GM21381 (cell line): ENCODE measurements at regions not wholly inside any gene's neighbourhood (a gene's known extent, or its start where the extent isn't known, plus 50 kb on each side); places are given as distances from the start of the nearest gene placed in this dataset.

Experiments used
- ATAC-seq: cut with Tn5 transposase; IDR thresholded peaks from one replicate; pipeline ENCODE4 v1.9.1; 2021; ENCODE audit warnings: mild to moderate bottlenecking, moderate library complexity; ENCODE audit not compliant: unreplicated experiment

DNA sequence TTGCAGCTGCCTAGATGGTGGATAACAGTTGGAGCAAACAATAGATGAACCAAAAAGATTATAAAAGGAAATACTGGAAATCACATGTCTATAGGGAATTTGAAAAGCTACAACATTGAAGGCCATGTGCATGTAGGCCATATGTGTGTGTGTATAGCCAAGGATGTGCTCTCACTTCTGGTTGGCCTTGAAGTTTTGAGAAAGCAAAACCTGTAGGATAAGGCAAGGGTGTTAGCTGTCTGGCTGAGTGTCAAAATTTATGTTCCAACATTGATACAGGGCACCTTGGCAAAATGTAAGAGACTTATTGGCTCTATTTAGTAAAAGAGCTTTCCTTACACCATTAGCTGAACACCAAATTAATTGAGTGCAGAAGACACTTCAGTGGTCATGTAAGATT lies 1723.6 kb upstream of the PCDH20 start:
- no peak for ATAC-seq

DNA sequence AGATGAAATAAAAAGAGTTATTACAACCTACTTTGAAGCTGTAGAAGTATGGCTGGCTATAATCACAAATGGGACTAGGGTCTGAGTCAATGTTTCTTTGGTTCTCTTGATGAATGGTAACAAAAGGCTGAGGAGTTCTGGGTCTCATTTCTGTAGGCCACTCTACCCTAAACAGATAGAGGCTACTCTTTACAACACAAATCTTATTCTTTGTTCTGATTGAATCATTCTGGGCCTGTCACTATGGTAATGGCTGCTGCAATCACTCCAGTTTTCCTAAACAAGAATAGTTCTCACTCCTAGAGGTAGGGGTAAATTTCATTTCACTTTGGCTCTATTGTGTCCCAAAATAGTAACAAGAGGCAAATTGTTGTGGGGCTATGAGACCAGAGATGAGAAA lies 1714.3 kb upstream of the PCDH20 start:
- no peak for ATAC-seq

GRCh38 chr13:63128716-63129115 lies 1713.1 kb upstream of the PCDH20 start:
- no peak for ATAC-seq

DNA sequence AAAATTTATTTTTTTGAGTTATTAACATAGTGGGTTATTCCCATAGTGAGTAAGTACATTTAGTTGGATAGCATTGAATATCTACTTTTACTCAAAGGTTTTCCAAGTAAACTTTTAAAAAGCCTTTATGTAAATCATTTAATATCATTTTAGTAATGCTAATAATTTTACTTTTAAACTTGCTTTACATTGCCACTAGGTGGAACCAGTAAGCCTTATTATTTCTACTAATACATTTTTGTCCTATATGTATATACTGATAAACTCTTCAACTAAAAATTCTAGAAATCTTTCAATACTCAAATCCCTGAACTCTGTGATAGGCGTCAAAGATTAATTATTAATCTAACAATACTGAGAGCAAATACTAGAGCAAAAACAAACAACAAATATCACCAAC lies 1709.2 kb upstream of the PCDH20 start:
- no peak for ATAC-seq

GRCh38 chr13:63120883-63121282 lies 1705.2 kb upstream of the PCDH20 start:
- ATAC-seq = no peak

- ATAC-seq = no peak
Measured at GRCh38 chr13:63117710-63118109, 1702.1 kb upstream of the PCDH20 start.

- ATAC-seq = no peak
Measured at GRCh38 chr13:63112799-63113395, 1697.2 kb upstream of the PCDH20 start.

GRCh38 chr13:63110466-63110865 lies 1694.8 kb upstream of the PCDH20 start:
- no peak for ATAC-seq

DNA sequence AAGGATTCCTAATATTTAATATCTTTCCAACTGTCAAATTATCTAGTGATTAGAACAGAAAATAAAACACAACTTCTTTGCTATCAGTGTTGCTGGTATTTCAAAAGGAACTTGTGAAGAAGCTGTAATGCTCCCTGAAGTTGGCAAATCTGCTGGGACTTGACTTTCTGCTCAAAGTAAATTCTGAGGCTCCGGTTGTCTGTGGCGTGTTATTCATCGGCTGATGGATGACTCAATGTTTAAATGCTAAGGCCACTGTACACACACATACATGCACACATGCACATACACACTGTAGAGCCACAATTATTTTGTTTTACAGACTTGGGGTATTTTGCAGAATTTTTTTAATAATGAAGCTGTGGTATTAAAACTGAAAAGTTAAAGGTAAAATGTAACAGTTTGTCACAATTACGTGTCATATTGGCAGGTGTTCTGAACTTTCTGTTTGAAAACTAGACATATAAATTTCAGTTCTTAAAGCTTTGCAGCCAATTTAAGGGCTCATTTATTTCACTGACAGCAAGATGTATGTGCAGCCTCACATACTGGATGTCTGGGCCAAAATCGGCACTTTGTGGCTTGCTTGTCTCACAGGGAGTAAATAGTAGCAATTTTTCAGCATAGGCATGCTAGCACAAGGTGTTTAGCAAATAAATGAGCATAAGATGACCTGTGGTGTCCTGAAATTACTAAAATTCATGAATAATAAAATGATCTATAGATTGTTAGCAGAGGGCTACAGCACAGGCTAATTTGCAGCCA lies 1691.7 kb upstream of the PCDH20 start:
- no peak for ATAC-seq

DNA sequence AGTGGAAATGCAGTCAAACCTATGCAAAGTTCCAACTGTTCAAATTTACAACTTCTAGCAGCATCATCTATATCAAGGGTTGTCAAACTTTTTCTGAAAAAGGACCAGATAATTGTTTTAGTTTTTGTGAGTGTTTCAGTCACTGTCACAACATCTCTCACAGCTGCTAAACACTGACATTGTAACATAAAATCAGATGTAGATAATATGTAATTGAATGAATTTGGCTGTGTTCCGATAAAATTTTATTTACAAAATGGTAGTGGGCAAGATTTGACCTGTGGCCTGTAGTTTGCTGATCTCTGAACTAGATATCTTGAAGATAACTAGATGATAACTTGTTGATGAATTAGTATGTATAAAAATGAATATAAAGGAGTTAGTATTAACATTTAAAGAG lies 1679.1 kb upstream of the PCDH20 start:
- no peak for ATAC-seq

- no peak for ATAC-seq
Measured at GRCh38 chr13:63093907-63094469, 1678.3 kb upstream of the PCDH20 start.

DNA sequence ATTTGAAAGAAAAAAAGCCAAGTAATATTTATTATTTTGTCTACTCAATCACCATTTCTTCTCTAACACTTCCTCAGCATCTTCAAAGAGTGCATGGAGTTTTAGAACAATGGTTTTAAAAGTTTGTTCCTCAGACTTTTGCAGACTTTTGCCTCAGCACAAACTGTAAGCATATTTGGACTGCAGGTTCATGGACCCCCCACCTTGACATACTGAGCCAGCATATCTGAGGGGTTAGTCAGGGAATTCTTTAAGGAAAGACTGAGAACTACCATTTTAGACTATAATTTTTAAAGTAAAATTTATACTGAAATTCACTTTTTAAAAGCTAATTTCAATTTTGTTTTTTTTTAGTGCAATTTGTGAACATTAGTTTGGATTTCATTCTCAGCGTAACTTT lies 1676.8 kb upstream of the PCDH20 start:
- ATAC-seq = no peak

- no peak for ATAC-seq
Measured at GRCh38 chr13:63090524-63090923, 1674.9 kb upstream of the PCDH20 start.

DNA sequence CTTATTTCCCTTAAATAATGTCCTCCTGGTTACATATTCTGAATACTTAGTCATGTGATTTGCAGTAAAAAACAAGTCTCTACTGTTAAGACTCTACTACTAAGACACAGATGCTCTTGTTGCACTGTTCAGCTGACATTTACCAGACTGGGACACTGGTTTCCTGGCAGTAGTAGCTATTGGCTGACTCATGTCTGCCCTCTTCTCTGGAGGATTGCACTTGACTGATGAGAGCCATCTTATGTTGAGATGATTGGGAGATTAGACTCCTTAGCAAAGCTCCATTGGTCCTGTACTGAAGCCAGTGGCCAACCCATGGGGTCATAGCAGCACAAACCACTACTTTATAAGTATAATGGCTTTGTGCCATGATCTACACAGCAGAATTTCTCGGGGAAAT lies 1672.6 kb upstream of the PCDH20 start:
- ATAC-seq = no peak

DNA sequence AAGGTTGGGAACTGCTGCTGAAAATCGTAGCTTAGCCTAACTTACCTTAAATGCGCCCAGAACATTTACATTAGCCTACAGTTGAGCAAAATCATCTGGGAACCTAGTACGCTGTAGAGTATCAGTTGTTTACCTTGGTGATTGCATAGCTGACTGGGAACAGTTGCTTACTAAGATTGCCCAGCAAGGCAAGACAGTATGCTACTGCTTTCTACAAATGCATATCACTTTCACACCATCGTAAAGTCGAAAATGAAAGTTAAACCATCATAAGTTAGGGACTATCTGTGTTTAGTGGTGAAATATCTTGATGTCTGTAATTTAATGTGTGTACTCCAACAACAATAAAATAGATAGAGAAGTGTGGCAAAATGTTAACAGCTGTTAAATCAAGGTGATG lies 1670.6 kb upstream of the PCDH20 start:
- no peak for ATAC-seq

GRCh38 chr13:63085851-63086250 lies 1670.2 kb upstream of the PCDH20 start:
- ATAC-seq = no peak

DNA sequence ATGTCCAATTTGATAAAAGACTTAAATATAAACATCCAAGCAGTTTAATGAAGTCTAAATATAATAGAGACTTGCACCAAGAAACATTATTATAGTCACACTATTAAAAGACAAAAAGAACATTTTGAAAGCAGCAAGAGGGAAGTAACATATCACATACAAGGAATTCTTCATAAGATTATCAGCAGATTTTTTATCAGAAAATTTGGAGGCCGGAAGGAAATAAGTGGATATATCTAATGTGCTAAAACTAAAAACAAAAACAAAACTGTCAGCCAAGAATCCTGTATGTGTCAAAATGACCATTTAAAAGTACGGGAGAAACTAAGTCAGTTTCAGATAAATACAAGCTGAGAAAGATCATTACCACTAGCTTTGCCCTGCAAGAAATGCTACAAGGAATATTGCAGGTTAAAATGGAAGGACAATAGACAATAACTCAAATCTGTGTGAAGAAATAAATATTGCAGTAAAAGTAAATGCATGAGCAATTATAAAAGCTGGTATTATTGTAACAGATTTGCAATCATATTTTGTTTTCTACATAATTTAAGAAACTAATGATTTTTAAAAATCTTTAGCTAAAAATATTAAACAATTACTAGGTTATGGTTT lies 1665.9 kb upstream of the PCDH20 start:
- ATAC-seq = no peak

GRCh38 chr13:63075126-63075525 lies 1659.5 kb upstream of the PCDH20 start:
- ATAC-seq = no peak

DNA sequence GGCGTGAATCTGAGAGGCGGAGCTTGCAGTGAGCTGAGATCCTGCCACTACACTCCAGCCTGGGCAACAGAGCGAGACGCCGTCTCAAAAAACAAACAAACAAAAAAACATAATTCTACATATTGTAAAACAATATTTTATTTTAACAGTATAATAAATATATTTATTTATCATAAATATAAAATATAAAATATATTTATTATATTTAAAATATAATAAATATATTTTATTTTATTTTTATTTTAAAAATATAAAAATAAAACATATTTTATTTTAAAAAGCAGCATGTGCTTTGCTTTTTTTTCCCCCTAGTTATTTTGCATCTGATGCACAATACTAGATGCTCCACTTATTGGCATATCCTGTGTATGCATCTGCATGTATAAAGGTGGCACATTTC lies 1634.6 kb upstream of the PCDH20 start:
- no peak for ATAC-seq

DNA sequence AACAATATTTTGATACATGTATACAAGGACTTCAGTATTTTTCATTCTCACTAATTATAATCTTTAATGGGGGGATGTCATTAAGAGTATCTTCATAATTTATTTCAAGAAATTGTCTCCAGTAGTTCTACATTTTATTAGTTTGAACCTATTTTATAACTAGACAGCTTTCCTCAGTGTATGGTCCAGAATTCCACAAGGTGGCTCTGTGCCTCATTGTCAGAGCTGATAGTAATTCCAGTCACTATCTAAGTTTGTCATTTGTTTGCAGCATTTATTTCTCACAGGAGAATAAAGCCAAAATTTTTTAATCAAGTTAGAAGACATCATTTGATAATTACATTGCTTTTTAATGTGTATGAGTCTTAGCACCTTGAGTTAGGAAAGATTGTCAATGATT lies 1633.0 kb upstream of the PCDH20 start:
- ATAC-seq = no peak

DNA sequence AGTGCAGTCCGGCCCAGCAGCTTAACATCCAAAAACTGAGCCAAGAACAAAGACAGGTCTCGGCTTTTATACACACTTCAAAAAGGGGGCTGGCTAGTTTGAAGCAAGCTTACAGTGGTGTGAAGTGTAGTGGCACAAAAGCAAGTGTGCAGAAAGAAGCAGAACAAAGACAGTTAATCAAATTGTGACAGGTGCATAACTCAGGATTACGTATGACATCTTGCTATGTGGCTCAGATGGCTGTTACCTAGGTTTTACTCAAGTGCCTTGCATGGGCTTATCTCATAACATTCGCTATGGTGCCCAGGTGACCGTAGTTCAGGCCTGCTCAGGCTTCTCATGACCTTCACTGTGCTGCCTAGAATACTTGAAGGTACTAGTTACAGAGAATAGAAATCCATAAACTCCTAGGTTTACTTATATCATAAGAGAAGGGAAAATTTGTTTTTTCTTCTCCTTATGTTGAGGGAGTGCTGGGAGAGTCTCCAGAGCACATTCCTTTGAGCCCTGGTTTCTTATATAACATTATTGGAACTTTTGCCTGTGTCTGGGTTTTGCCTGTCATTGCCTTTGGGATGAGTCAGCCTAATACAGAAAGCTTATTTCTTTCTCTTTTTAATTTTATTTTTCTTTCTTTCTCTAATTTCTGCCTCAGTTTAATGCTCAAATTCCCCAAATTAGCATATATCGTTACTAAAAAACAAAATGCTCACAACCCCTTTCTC lies 1629.1 kb upstream of the PCDH20 start:
- ATAC-seq = no peak
